ENCODE measurements at regions not wholly inside any gene's neighbourhood (a gene's known extent, or its start where the extent isn't known, plus 50 kb on each side); places are given as distances from the start of the nearest gene placed in this dataset.

DNA sequence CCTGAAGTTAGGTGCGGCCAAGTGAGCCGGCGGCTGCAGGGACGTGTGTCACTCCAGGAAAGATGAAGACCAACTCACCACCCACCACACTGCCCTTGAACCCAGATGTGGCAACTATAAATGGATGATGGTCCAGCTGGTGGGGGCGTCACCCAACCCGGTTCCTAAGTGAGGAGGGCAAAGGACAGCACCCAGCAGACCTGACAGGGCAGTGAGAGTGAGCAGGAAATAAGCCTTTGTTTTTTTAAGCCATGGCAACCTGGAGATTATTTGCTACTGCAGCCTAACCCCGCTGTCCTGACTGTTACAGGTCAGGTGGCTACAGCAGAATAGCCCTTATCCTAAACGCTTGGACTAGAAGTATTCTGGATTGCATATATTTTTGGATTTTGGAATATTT lies 228.9 kb downstream of the CTTN start:
- Mint-ChIP-seq H3K9me3 (no peaks in the 10 kb centered on the region), H3K4me1 (no peaks in the 10 kb centered on the region), H3K27ac (no peak overlapping the region), H3K36me3 (no peaks in the 10 kb centered on the region), H3K4me3 (no peak overlapping the region), H3K27me3 (peaks cover 15% of the 10 kb centered on the region)
- no peak for ATAC-seq

DNA sequence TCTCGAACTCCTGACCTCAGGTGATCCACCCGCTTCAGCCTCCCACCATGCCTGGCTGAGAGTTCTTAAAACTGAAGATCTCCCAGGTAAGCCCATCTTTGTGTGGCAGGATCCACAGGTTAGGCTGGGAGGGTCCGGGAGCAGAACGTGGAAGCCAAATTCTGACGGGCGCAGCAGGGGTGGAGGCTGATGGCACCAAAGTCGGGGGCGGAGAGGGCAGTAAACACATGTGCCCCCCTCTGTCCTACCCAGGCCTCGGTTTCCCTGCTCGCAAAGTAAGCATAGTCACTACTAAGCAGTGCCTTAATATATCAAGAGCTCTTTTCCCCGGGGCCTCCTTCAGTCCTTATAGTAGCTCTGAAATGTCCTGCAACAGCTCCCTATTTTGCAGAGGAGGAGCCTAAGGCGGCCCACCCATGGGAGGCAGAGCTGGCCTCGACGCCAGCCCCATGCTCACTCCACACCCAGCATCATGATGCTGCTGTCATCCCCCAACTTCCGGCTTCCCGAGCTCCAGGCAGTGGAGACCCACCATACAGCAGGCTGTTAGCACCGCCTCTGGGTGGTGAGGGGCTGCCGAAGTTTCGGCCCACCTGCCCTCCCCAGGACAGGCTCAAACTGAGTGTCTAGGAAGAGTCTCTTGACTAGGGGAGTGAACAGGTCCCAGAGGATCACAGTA lies 230.0 kb downstream of the CTTN start:
- ATAC-seq: no peak
- H3K4me1 Mint-ChIP-seq: no peaks in the 10 kb centered on the region
- H3K36me3 Mint-ChIP-seq: no peaks in the 10 kb centered on the region
- no peak overlapping the region for H3K4me3 Mint-ChIP-seq
- peaks cover 15% of the 10 kb centered on the region for H3K27me3 Mint-ChIP-seq
- no peaks in the 10 kb centered on the region for H3K9me3 Mint-ChIP-seq
- no peak overlapping the region for H3K27ac Mint-ChIP-seq

GRCh38 chr11:70628855-70629844 lies 230.8 kb downstream of the CTTN start:
- Mint-ChIP-seq H3K27me3 (peaks cover 15% of the 10 kb centered on the region), H3K27ac (no peak overlapping the region), H3K4me3 (no peak overlapping the region), H3K9me3 (no peaks in the 10 kb centered on the region), H3K36me3 (no peaks in the 10 kb centered on the region), H3K4me1 (no peaks in the 10 kb centered on the region)
- ATAC-seq: no peak

DNA sequence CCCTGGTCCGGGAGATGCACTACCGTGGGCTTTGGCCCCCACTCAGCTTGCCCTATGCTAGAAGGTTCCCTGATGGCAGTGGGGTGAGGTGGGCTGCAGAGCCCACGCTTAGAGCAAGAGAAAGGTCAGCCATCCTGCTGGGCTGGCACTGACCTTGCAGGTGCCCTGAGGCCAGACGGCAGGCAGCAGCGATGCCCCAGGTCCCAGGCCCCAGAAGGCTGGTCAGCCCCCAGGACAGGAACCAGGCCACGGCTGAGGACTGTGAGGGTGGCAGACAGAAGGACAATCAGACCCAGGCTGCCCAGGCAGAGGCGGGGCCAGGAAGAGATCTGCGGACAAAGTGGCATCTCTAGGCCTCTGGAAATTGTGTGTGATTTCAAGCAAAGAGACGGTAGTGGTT lies 231.7 kb downstream of the CTTN start:
- H3K9me3 Mint-ChIP-seq: no peaks in the 10 kb centered on the region
- peaks cover 15% of the 10 kb centered on the region for H3K27me3 Mint-ChIP-seq
- no peak overlapping the region for H3K27ac Mint-ChIP-seq
- ATAC-seq: no peak
- H3K4me3 Mint-ChIP-seq: no peak overlapping the region
- H3K4me1 Mint-ChIP-seq: no peaks in the 10 kb centered on the region
- H3K36me3 Mint-ChIP-seq: no peaks in the 10 kb centered on the region

DNA sequence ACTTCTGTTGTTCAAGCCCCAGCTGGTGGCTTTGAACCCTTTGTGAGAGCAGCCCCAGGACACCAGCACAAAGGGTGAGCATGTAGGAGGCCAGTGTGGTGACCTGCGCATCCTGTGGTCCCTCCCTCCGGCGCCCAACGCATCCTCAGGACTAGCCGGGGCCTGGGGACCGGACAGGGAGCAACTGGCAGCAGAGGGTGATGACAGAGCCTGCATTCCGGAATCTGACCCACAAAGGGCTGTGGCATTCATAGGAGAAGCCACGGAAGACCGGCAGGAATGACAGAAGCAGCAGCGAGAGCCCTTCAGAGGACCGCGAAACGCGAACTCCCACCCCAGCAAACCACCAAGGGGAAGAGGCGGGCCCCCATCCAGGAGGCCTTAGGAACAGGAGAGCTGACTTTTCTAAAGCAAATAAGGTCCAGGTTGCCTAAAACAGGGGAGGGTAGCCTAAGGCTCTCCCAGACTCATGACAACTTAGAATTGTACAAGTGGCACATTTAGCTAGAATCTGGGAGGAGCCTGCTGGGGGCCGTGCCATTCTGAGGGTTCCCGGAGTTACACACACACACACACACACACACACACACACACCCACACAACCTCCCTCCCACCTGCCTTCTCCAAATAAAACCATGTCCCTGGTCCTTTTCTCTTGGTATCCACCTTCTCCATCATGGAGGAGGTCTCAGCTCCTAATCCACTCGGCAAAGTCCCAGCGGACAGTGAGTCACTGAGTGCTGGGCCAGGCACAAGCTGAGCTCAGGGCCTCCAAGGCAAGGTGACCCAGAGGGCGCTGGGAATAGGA lies 232.7 kb downstream of the CTTN start:
- no peak for ATAC-seq
- Mint-ChIP-seq H3K27me3 (peaks cover 15% of the 10 kb centered on the region), H3K4me1 (no peaks in the 10 kb centered on the region), H3K4me3 (no peak overlapping the region), H3K27ac (no peak overlapping the region), H3K9me3 (no peaks in the 10 kb centered on the region), H3K36me3 (no peaks in the 10 kb centered on the region)

GRCh38 chr11:70631624-70632047 lies 233.3 kb downstream of the CTTN start:
- Mint-ChIP-seq H3K36me3 (no peaks in the 10 kb centered on the region), H3K27me3 (peaks cover 15% of the 10 kb centered on the region), H3K27ac (no peak overlapping the region), H3K9me3 (no peaks in the 10 kb centered on the region), H3K4me3 (no peak overlapping the region), H3K4me1 (no peaks in the 10 kb centered on the region)
- ATAC-seq: no peak

DNA sequence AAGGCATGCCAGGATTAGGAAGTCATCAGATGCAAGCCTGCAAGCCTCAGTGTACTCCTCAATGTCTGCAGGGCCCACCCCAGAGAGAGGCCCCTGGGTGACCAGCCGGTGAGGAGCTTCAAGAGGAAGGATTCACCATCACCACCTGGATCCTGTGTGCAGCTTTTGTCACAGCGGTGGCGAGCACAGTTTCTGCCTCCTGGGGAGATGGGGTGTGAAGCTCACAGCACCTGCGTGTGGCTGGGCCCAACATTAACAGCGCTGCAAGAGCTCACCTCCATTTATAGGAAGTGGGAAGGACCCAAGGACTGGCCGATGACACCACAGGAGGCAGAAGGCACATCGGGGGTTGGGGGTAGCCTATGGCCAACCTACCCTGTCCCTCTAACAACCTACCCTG lies 235.3 kb downstream of the CTTN start:
- no peak overlapping the region for H3K4me3 Mint-ChIP-seq
- no peak for ATAC-seq
- H3K36me3 Mint-ChIP-seq: no peaks in the 10 kb centered on the region
- no peaks in the 10 kb centered on the region for H3K4me1 Mint-ChIP-seq
- no peaks in the 10 kb centered on the region for H3K9me3 Mint-ChIP-seq
- H3K27ac Mint-ChIP-seq: no peak overlapping the region
- peaks cover 9% of the 10 kb centered on the region for H3K27me3 Mint-ChIP-seq

DNA sequence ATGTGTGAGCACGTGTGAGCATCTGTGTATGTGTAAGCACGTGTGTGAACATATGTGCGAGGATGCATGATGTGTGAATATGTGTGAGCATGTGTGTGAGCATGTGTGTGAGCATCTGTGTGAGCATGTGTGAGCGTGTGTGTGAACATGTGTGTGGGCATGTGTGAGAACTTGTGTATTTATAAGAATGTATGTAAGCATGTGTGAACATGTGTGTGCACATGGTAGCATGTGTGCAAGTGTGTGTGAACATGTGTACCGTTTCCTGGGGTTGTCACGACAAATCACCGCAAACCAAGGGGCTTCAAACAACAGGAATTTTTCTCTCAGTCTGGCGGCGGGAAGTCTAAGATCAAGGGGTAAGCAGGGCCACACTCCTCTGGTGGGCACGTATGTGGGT lies 238.3 kb downstream of the CTTN start:
- no peak overlapping the region for H3K4me3 Mint-ChIP-seq
- H3K27me3 Mint-ChIP-seq: no peaks in the 10 kb centered on the region
- H3K27ac Mint-ChIP-seq: no peak overlapping the region
- H3K9me3 Mint-ChIP-seq: no peaks in the 10 kb centered on the region
- H3K4me1 Mint-ChIP-seq: no peaks in the 10 kb centered on the region
- no peak for ATAC-seq
- no peaks in the 10 kb centered on the region for H3K36me3 Mint-ChIP-seq

DNA sequence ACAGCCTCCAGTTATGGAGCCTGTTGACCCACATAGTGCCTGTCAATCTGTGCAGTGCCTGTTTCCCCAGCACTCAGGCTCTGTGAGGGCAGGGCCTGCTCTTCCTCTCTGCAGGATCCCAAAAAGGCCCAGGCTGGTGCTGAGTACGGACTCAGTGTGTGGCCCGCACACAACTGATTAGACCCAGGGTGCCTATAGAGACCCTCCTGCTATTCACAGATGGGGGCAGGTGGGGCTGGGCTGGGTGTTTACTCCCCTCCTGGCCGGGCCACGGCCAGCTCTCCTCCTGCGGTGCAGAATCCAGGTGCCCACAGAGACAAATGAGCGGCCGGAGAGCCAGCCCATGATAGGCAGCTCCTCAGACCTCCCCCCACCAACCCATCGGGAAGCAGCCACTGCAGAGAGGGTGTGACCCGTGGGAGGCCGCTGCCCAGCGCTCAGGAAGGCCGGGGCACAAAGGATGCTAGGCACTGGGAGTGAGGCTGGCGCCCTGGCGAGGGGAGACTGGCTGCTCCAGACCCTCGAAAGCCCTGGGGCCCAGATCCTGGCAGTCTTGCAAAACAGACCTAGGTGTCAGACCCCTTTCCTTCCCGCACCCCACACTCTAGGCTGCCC lies 239.0 kb downstream of the CTTN start:
- H3K27me3 Mint-ChIP-seq: no peaks in the 10 kb centered on the region
- ATAC-seq: no peak
- H3K4me3 Mint-ChIP-seq: no peak overlapping the region
- H3K27ac Mint-ChIP-seq: no peak overlapping the region
- H3K9me3 Mint-ChIP-seq: no peaks in the 10 kb centered on the region
- H3K36me3 Mint-ChIP-seq: no peaks in the 10 kb centered on the region
- H3K4me1 Mint-ChIP-seq: no peaks in the 10 kb centered on the region

- no peak for ATAC-seq
- no peaks in the 10 kb centered on the region for H3K4me1 Mint-ChIP-seq
- H3K27ac Mint-ChIP-seq: no peak overlapping the region
- no peaks in the 10 kb centered on the region for H3K27me3 Mint-ChIP-seq
- H3K4me3 Mint-ChIP-seq: no peak overlapping the region
- no peaks in the 10 kb centered on the region for H3K36me3 Mint-ChIP-seq
- no peaks in the 10 kb centered on the region for H3K9me3 Mint-ChIP-seq
These were observed 239.7 kb downstream of the CTTN start for GRCh38 chr11:70637949-70638583.

DNA sequence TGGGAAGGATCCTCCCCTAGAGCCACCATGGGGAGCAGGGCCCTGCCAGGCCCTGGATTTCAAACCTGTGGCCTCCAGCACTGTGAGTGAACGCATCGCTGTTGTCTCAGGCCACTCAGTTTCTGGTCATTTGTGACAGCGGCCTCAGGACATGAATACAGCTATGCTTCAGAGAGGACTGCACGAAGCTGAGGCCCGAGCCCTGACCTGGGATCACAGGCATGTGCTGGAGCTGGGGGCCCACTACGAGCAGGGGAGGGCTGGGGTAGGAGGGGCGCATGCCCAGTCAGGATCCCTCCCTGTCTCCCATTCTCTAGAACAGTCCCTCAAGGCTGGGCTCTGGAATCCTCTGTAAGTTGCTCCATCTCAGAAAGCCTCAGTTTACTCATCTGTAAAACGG lies 242.1 kb downstream of the CTTN start:
- Mint-ChIP-seq H3K4me3 (no peak overlapping the region), H3K27me3 (peaks cover 20% of the 10 kb centered on the region), H3K36me3 (no peaks in the 10 kb centered on the region), H3K9me3 (no peaks in the 10 kb centered on the region), H3K27ac (no peak overlapping the region), H3K4me1 (no peaks in the 10 kb centered on the region)
- no peak for ATAC-seq

GRCh38 chr11:70641369-70641768 lies 243.0 kb downstream of the CTTN start:
- Mint-ChIP-seq H3K36me3 (no peaks in the 10 kb centered on the region), H3K4me3 (no peak overlapping the region), H3K27me3 (peaks cover 26% of the 10 kb centered on the region), H3K9me3 (no peaks in the 10 kb centered on the region), H3K27ac (no peak overlapping the region), H3K4me1 (no peaks in the 10 kb centered on the region)
- no peak for ATAC-seq

DNA sequence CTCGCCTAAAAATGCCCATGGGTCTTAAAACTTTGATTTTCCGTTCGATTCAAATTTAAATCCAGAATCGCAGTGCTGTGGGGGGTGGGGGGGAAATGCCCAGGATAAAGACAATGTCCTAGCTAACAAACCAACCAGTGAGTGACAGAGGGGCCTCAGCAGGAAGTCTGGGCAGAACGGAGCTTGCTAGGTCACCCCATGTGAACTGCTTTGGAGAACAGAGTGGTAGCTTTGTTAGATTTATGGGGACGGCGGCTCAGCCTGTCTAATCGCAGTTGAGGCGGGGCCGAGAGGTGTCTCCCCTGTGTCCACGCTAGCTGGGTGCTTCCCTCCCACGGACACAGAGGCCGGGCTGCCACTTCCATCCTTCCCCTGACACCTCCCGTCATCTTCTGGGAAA lies 243.9 kb downstream of the CTTN start:
- Mint-ChIP-seq H3K27ac (no peak overlapping the region), H3K9me3 (no peaks in the 10 kb centered on the region), H3K4me1 (no peaks in the 10 kb centered on the region), H3K27me3 (peaks cover 35% of the 10 kb centered on the region), H3K4me3 (no peak overlapping the region), H3K36me3 (no peaks in the 10 kb centered on the region)
- ATAC-seq: no peak

- Mint-ChIP-seq H3K4me1 (no peaks in the 10 kb centered on the region), H3K27me3 (peaks cover 39% of the 10 kb centered on the region), H3K9me3 (peaks cover 1% of the 10 kb centered on the region), H3K27ac (no peak overlapping the region), H3K36me3 (no peaks in the 10 kb centered on the region), H3K4me3 (no peak overlapping the region)
- ATAC-seq: no peak
These were observed 245.3 kb downstream of the CTTN start for GRCh38 chr11:70643642-70644041.

Measured in stimulated activated memory B cell treated with anti-CD40 and anti-IgM and Interleukin-4, amounts not matched to agents 10 μg/mL and 1 μg/mL and 100 μg/mL, for 72 hours (primary cell).